ENCODE measurements at regions not wholly inside any gene's neighbourhood (a gene's known extent, or its start where the extent isn't known, plus 50 kb on each side); places are given as distances from the start of the nearest gene placed in this dataset.

- DNase-seq, result no peak
Observed at GRCh38 chr15:39291690-39292089, 289.2 kb upstream of the THBS1 start.

- DNase-seq, result no peak
Observed at GRCh38 chr15:39296955-39297354, 283.9 kb upstream of the THBS1 start.

GRCh38 chr15:39298271-39298962, 282.5 kb upstream of the THBS1 start:
- no peak for DNase-seq

- no peak for DNase-seq
Observed at GRCh38 chr15:39299486-39300267, 281.2 kb upstream of the THBS1 start.

- no peak for DNase-seq
Observed at GRCh38 chr15:39300451-39301153, 280.3 kb upstream of the THBS1 start.

- no peak for DNase-seq
Observed at GRCh38 chr15:39301589-39301999, 279.3 kb upstream of the THBS1 start.

GRCh38 chr15:39302936-39303335, 277.9 kb upstream of the THBS1 start:
- no peak for DNase-seq

GRCh38 chr15:39304201-39304841, 276.6 kb upstream of the THBS1 start:
- DNase-seq, result no peak

GRCh38 chr15:39304931-39305728, 275.7 kb upstream of the THBS1 start:
- DNase-seq, result no peak

GRCh38 chr15:39310633-39311032, 270.2 kb upstream of the THBS1 start:
- no peak for DNase-seq

- no peak for DNase-seq
Observed at GRCh38 chr15:39312984-39313383, 267.9 kb upstream of the THBS1 start.

GRCh38 chr15:39313467-39313866, 267.4 kb upstream of the THBS1 start:
- no peak for DNase-seq

GRCh38 chr15:39313881-39314280, 267.0 kb upstream of the THBS1 start:
- no peak for DNase-seq

- DNase-seq, result no peak
Observed at GRCh38 chr15:39315206-39315850, 265.6 kb upstream of the THBS1 start.

GRCh38 chr15:39317225-39317624, 263.7 kb upstream of the THBS1 start:
- DNase-seq, result no peak

GRCh38 chr15:39318231-39318630, 262.6 kb upstream of the THBS1 start:
- no peak for DNase-seq

- no peak for DNase-seq
Observed at GRCh38 chr15:39320355-39320754, 260.5 kb upstream of the THBS1 start.

GRCh38 chr15:39320886-39321285, 260.0 kb upstream of the THBS1 start:
- DNase-seq, result no peak

- DNase-seq, result no peak
Observed at GRCh38 chr15:39321977-39322376, 258.9 kb upstream of the THBS1 start.

GRCh38 chr15:39323157-39323556, 257.7 kb upstream of the THBS1 start:
- DNase-seq, result no peak

GRCh38 chr15:39323706-39324105, 257.2 kb upstream of the THBS1 start:
- no peak for DNase-seq
